Caki2 (cell line): ENCODE measurements at regions not wholly inside any gene's neighbourhood (a gene's known extent, or its start where the extent isn't known, plus 50 kb on each side); places are given as distances from the start of the nearest gene placed in this dataset.

Experiments used
- DNase-seq: peaks from one replicate; pipeline ENCODE4 v3.0.0-alpha.2; 2015; ENCODE audit warnings: low read depth
- in situ Hi-C: cut with HindIII; loops from 2 replicates; pipeline ENCODE4 v1.10.0; 2016; ENCODE audit warnings: low sequenced_read_pairs, low pct_unique_long_range_greater_than_20kb, mixed read lengths

DNA sequence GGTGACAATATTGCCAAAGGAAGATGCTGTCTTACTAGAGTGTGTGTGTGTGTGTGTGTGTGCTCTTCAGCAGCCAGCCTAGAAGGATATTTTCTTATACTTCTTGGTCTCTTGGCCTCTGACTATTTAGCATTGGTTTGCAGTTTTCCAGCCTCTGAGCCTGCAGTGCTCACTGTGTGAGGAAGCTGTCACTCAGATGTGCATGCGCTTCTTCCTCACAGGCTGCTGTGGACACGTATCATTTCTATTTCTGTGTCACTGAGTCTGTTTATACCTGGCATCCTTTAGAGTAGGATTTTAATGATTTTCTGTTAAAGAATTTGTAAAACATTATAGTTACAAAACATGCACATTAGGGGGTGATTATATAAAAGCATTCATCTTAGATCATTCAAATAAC is 83.3 kb downstream of the ALDH8A1 start:
- in situ Hi-C loops, result no loop called here

GRCh38 chr6:134864558-134864957 is 85.3 kb downstream of the ALDH8A1 start:
- in situ Hi-C loops, result no loop called here
- DNase-seq, result no peak

More for the DNA sequence above, 83.3 kb downstream of the ALDH8A1 start:
- DNase-seq, result no peak

- in situ Hi-C loops, result no loop called here
- DNase-seq, result peak; percentile 50
Measured at GRCh38 chr6:134863763-134864510, 86.0 kb downstream of the ALDH8A1 start.

- peak; percentile 37 for DNase-seq
- in situ Hi-C loops, result no loop called here
Measured at GRCh38 chr6:134854366-134854765, 95.5 kb downstream of the ALDH8A1 start.

DNA sequence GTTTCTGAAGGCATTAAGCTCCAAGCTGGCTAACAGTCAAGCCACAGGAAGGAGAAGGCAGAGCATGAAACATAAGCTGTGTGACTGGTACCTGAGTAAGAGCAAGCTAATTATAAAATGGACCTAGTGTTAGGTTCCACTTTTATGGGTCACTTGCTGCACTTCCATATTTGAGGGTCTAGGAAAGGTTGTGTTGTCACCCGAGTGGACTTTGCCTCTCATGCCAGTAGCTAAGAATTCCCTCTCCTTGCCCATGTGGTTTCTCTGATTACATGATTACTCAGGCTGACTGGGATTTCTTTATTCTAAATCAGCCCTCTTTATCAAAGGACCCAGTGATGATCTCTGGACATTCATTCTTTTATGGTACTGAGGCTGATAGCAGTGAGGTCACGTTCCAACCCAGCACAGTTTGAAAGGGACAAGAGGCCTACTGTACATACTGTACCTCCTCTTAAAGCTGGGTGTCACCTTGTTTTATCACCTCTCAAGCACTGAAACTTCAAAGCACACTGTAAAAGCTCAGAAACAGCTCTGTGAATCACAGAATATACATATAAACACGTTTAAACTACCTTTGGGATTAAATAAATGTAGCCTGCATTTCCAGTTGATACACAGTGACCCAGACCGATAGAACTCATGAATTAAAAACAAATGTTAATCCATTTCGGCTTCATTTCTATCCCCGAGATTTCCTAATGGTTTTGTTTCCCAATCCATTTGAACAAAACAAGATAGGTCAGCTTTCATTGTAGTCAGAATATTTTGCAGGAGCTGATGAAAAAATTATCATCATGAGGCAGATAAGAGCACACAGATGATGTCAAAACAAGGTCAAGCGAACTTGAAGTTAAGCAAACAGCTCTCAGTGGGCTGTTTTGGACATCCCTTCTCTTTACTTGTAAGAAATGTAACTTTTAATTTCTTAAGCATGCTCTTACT is 96.5 kb downstream of the ALDH8A1 start:
- peak; percentile 61 for DNase-seq
- in situ Hi-C loops, result no loop called here

DNA sequence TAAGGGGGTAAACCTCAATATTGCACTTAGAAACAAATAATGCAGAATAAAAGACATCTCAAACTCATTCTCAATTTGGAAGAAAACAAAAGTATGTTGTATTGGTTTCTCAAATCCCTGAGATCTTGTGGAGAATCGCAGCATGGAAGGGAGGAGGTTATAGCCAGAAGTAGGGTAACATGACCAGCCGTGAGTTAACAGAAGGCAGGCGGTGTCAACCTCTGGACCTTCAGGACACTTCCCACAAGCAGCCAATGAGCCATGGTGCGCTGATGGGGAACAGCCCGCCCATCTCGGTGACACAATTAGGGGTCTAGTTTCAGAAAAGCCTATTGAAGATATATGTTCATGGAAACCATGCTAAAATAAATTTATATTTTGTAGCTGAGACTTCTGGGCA is 98.4 kb downstream of the ALDH8A1 start:
- DNase-seq, result no peak

DNA sequence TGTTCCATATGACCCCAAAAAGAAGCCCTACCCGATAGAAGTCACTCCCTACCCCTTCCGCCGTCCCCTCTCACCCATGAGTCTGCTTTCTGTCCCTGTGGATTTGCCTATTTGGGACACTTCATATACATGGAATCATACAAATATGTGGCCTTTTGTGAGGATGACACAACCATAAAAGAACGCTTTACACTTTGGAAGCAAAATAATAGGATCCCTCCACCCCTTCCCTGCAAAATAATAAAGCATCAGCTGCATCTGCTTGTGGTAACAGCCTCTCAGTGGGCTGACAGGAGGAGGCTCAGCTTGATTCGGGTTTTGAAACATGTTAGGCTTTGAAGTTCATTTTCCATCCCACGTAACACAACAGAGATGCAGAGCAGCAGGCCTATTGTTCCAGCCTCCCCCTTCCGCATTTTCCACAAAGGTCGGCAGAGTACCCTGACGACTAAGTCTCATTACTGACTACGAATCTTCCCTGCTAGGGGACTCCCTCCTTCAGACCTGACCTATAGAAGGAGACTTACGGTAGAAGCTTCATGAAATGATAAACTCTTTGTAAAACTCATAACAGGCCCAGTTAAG is 99.1 kb downstream of the ALDH8A1 start:
- in situ Hi-C loops, result no loop called here
- no peak for DNase-seq

More for the DNA sequence above, 98.4 kb downstream of the ALDH8A1 start:
- in situ Hi-C loops, result no loop called here

- DNase-seq, result no peak
- in situ Hi-C loops, result no loop called here
Measured at GRCh38 chr6:134849920-134850447, 99.9 kb downstream of the ALDH8A1 start.

DNA sequence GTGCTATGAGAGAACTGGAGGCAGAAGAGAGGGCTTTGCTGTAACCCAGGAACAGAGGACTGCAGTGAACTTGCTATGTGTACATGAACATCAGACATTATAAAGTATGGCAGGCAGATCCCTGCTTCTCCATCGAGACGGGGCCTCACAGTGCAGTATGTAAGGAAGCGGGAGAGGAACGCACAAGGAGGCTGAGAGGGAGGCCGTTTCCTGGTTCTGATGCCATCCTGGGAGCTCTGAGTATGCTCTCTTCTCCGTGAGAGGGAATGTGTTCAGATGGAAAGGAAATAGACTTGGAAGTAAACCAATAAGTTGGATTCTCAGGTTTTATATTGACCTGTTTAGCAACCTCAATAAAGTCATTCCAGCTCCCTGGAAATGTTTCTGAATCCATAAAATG is 101.8 kb downstream of the ALDH8A1 start:
- in situ Hi-C loops, result no loop called here

GRCh38 chr6:134846865-134847264 is 103.0 kb downstream of the ALDH8A1 start:
- DNase-seq, result no peak
- in situ Hi-C loops, result no loop called here

More for the DNA sequence above, 101.8 kb downstream of the ALDH8A1 start:
- DNase-seq, result no peak

DNA sequence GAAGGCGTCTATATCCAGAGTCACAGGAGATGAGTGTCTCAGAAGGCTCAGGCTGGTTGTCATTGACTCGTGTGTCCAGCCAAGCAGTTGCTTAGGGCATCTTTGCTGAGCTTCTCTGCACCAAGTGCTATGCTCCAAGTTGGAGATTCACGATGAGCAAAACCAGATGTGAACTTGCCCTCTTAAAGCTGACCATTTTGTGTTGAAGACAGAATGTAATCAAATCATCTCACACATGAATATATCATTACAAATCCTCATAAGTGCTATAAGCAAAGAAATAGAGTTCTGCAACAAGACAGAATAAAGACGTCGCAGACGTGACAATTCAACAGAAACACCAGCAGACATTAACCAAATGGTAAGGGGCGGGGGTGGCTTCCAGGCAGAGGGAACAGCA is 103.9 kb downstream of the ALDH8A1 start:
- in situ Hi-C loops, result no loop called here
- no peak for DNase-seq

GRCh38 chr6:134844120-134844519 is 105.8 kb downstream of the ALDH8A1 start:
- in situ Hi-C loops, result no loop called here
- no peak for DNase-seq

DNA sequence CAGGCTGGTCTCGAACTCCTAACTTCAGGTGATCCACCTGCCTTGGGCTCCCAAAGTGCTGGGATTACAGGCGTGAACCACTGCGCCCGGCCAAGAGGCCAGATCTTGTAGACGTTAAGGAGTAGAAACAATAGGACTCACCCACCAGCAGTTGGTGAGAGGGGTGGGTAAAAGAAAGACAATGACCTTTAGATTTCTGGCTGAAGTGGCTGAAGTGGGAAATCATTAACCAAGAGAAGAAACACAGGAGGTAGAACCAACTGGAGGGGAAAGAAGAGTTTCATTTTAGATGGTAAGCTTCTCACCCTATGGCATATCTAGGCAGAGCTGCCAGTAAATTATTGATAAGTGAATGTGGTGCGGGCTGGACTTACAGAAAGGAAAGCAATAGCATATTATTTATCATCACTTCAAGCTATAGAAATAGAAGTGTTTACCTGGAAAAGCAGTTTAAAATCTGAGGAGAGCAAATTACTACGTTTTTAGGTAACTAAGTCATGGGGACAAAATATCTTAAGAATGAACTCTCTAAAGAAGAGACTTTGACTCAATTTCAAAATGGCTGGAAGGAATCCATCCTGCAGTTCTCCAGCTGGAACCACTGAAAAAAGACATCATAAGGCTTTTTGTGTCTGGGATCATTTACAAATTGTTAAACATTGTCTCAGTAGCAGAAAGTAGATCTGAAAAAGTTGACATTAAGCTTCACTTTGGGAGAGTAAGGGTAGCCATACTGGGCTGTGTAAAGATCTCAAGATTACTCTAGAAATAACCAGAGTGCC is 109.6 kb downstream of the ALDH8A1 start:
- in situ Hi-C loops, result no loop called here
- DNase-seq, result peak; percentile 16

GRCh38 chr6:134835993-134836392 is 113.9 kb downstream of the ALDH8A1 start:
- in situ Hi-C loops, result no loop called here
- no peak for DNase-seq

DNA sequence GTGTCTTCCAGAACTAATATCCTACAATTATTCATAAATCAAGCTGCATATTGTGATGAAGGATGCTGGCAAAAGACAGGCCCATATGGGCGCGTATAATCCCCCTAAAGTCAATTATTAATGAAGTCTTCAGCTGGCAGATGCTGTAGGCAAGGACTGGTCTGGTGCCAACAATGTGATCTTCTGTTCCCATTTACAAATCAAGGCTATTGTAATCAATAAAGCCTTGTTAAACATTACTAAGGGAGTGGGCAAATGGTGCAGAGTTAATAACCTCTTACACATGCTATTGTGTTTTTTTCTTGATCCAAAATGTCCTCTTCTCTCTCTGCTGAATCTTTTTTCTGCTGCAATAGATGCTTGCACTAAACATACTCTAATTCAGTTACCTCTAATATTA is 119.0 kb downstream of the ALDH8A1 start:
- in situ Hi-C loops, result no loop called here

GRCh38 chr6:134830194-134830593 is 119.7 kb downstream of the ALDH8A1 start:
- in situ Hi-C loops, result no loop called here
- DNase-seq, result no peak

More for the DNA sequence above, 119.0 kb downstream of the ALDH8A1 start:
- no peak for DNase-seq

- no peak for DNase-seq
- in situ Hi-C loops, result no loop called here
Measured at GRCh38 chr6:134828641-134829040, 121.3 kb downstream of the ALDH8A1 start.
